ENCODE measurements at regions not wholly inside any gene's neighbourhood (a gene's known extent, or its start where the extent isn't known, plus 50 kb on each side); places are given as distances from the start of the nearest gene placed in this dataset.

DNA sequence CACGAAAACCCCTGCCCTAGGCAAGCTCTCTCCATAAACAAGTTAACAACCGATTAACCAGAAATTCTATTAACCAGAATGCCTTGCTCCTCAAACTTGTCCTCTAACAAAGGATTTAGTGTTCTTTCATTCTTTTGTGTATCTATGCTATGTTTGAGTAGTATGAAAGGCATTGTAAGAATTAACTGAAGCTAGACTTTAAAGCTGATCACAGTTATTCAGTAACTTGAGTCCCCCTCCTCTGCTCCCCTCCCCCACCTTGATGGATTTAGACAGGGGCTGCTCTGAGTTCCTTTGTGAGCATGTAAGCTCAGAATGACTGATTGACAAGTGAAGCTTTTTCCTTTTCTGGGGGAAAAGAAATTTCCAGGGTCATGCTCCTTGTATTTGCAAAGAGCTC lies 257.6 kb downstream of the TTLL7 start:
- CTCF ChIA-PET, result no interaction called here
- TF ChIP-seq, protein P1, sequence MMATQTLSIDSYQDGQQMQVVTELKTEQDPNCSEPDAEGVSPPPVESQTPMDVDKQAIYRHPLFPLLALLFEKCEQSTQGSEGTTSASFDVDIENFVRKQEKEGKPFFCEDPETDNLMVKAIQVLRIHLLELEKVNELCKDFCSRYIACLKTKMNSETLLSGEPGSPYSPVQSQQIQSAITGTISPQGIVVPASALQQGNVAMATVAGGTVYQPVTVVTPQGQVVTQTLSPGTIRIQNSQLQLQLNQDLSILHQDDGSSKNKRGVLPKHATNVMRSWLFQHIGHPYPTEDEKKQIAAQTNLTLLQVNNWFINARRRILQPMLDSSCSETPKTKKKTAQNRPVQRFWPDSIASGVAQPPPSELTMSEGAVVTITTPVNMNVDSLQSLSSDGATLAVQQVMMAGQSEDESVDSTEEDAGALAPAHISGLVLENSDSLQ (IDR thresholded peaks at IDR 0.05), result no peak
- TF ChIP-seq SREBF2 (IDR thresholded peaks at IDR 0.05; ENCODE audit: low read length) (no peak), DPF2 (IDR thresholded peaks at IDR 0.05) (no peak), ZZZ3 (IDR thresholded peaks at IDR 0.05; ENCODE audit: control insufficient read depth, insufficient read length, low read depth) (no peak), TBL1XR1 (IDR thresholded peaks at IDR 0.05; ENCODE audit: low read depth, low read length) (no peak), CREB1 (IDR thresholded peaks at IDR 0.05; ENCODE audit: low read depth) (no peak), MYC (IDR thresholded peaks at IDR 0.05; ENCODE audit: insufficient read depth, insufficient read length, insufficient replicate concordance, low read length, severe bottlenecking) (no peak), POLR2AphosphoS2 (IDR thresholded peaks at IDR 0.05; ENCODE audit: low read depth, low read length) (no peak), RELA (IDR thresholded peaks at IDR 0.05; ENCODE audit: borderline replicate concordance, partially characterized antibody) (no peak), RAD21 (IDR thresholded peaks at IDR 0.05; ENCODE audit: insufficient read depth, low read depth, low read length) (no peak)
- TF ChIP-seq, protein P2, sequence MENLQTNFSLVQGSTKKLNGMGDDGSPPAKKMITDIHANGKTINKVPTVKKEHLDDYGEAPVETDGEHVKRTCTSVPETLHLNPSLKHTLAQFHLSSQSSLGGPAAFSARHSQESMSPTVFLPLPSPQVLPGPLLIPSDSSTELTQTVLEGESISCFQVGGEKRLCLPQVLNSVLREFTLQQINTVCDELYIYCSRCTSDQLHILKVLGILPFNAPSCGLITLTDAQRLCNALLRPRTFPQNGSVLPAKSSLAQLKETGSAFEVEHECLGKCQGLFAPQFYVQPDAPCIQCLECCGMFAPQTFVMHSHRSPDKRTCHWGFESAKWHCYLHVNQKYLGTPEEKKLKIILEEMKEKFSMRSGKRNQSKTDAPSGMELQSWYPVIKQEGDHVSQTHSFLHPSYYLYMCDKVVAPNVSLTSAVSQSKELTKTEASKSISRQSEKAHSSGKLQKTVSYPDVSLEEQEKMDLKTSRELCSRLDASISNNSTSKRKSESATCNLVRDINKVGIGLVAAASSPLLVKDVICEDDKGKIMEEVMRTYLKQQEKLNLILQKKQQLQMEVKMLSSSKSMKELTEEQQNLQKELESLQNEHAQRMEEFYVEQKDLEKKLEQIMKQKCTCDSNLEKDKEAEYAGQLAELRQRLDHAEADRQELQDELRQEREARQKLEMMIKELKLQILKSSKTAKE (IDR thresholded peaks at IDR 0.05; ENCODE audit: low read depth, poor library complexity, severe bottlenecking), result no peak
- TF ChIP-seq, protein P3, sequence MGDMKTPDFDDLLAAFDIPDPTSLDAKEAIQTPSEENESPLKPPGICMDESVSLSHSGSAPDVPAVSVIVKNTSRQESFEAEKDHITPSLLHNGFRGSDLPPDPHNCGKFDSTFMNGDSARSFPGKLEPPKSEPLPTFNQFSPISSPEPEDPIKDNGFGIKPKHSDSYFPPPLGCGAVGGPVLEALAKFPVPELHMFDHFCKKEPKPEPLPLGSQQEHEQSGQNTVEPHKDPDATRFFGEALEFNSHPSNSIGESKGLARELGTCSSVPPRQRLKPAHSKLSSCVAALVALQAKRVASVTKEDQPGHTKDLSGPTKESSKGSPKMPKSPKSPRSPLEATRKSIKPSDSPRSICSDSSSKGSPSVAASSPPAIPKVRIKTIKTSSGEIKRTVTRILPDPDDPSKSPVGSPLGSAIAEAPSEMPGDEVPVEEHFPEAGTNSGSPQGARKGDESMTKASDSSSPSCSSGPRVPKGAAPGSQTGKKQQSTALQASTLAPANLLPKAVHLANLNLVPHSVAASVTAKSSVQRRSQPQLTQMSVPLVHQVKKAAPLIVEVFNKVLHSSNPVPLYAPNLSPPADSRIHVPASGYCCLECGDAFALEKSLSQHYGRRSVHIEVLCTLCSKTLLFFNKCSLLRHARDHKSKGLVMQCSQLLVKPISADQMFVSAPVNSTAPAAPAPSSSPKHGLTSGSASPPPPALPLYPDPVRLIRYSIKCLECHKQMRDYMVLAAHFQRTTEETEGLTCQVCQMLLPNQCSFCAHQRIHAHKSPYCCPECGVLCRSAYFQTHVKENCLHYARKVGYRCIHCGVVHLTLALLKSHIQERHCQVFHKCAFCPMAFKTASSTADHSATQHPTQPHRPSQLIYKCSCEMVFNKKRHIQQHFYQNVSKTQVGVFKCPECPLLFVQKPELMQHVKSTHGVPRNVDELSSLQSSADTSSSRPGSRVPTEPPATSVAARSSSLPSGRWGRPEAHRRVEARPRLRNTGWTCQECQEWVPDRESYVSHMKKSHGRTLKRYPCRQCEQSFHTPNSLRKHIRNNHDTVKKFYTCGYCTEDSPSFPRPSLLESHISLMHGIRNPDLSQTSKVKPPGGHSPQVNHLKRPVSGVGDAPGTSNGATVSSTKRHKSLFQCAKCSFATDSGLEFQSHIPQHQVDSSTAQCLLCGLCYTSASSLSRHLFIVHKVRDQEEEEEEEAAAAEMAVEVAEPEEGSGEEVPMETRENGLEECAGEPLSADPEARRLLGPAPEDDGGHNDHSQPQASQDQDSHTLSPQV (IDR thresholded peaks at IDR 0.05), result no peak
- TF ChIP-seq, protein P4, sequence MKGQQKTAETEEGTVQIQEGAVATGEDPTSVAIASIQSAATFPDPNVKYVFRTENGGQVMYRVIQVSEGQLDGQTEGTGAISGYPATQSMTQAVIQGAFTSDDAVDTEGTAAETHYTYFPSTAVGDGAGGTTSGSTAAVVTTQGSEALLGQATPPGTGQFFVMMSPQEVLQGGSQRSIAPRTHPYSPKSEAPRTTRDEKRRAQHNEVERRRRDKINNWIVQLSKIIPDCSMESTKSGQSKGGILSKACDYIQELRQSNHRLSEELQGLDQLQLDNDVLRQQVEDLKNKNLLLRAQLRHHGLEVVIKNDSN (IDR thresholded peaks at IDR 0.05; ENCODE audit: borderline replicate concordance, extremely low read length, insufficient read depth, low read depth, low read length), result no peak

More for the DNA sequence above, 257.6 kb downstream of the TTLL7 start:
- WGBS (ENCODE audit: insufficient coverage, insufficient replicate concordance, low lambda C conversion rate, missing lambda C conversion rate), result 70% methylated on average over 2 of the region's 2 CpGs
- Histone ChIP-seq H3K9me3 (replicated peaks; ENCODE audit: control insufficient read depth, insufficient read depth, low read length) (no peaks in the 10 kb centered on the region), H3K4me1 (ENCODE audit: control insufficient read depth, insufficient read depth, low read length) (no peaks in the 10 kb centered on the region), H2AFZ (ENCODE audit: control insufficient read depth, low read depth, low read length) (no peak overlapping the region), H3K27ac (ENCODE audit: control insufficient read depth, insufficient read depth) (no peak overlapping the region), H3K4me3 (no peak overlapping the region), H3K4me2 (ENCODE audit: control insufficient read depth, insufficient read depth) (no peak overlapping the region), H3K9ac (ENCODE audit: control insufficient read depth, insufficient read depth, low read length) (no peak overlapping the region), H3K79me2 (ENCODE audit: control insufficient read depth, insufficient read depth, low read length) (no peaks in the 10 kb centered on the region), H3K27me3 (replicated peaks in 1 of 2; ENCODE audit: control insufficient read depth in 2 of 2, insufficient read depth in 2 of 2, low read length in 1 of 2) (no peaks in the 10 kb centered on the region), H3K36me3 (ENCODE audit: control insufficient read depth in 2 of 2, insufficient read depth in 2 of 2, low read length in 1 of 2) (no peaks in the 10 kb centered on the region), H4K20me1 (ENCODE audit: control insufficient read depth, insufficient read depth) (no peaks in the 10 kb centered on the region)
- DNase-seq (ENCODE audit: low read depth, low spot score) (no peak), ATAC-seq (no peak), FAIRE-seq (no peak)
- no TSS peak for BruUV-seq (replicated peaks)
- RAD21 ChIA-PET (ENCODE audit: unreplicated experiment), result no interaction called here
- SMC1A ChIA-PET (ENCODE audit: uncharacterized antibody, unreplicated experiment), result interaction anchor here (1.6 kb wide), 1 partner anchor 14 kb away, joined by 4 read pairs; no protein-coding TSS in a partner anchor
- intact Hi-C loops (cut with micrococcal nuclease; ENCODE audit: unreplicated experiment) (no loop called here), in situ Hi-C loops (cut with MboI) (no loop called here)
- POLR2A ChIA-PET, result no interaction called here
